Gastrocnemius medialis (tissue), 4 donors: ENCODE measurements at regions not wholly inside any gene's neighbourhood (a gene's known extent, or its start where the extent isn't known, plus 50 kb on each side); places are given as distances from the start of the nearest gene placed in this dataset.

Experiments used
- ATAC-seq, 2 donors: fragments of 150-250 bp; one replicate each; pipeline ENCODE4 v1.9.1; 2016
- DNase-seq, 2 donors: peaks; one replicate each; pipeline ENCODE4 v3.0.0-alpha.2; 2019
- H3K27ac ChIP-seq, 4 donors: fragments of 200-600 bp; sonication (generic); 1 replicate in 1 of 4; 2 replicates in 3 of 4; pipeline ENCODE4 v1.5.1; 2016 to 2018; ENCODE audit warnings: mild to moderate bottlenecking in 2 of 4, moderate library complexity in 1 of 4
- H3K27me3 ChIP-seq, 3 donors: fragments of 200-600 bp; sonication (generic) in 2 of 3; 1 replicate in 1 of 3; 2 replicates in 2 of 3; pipeline versions ENCODE4 v1.5.1 to v1.6.0; 2016 to 2019; ENCODE audit warnings: mild to moderate bottlenecking in 1 of 3, moderate library complexity in 1 of 3
- H3K36me3 ChIP-seq, 2 donors: fragments of 200-600 bp; sonication (generic) in 1 of 2; one replicate each; pipeline ENCODE4 v1.5.1; 2017 to 2018
- H3K4me1 ChIP-seq, 2 donors: fragments of 200-600 bp; sonication (generic) in 1 of 2; one replicate each; pipeline ENCODE4 v1.5.1; 2016 to 2017; ENCODE audit warnings: mild to moderate bottlenecking in 2 of 2
- H3K4me3 ChIP-seq, 4 donors: fragments of 200-600 bp; sonication (generic) in 3 of 4; 1 replicate in 1 of 4; 2 replicates in 3 of 4; pipeline ENCODE4 v1.5.1; 2016 to 2019; ENCODE audit warnings: mild to moderate bottlenecking in 2 of 4
- H3K9me3 ChIP-seq, 3 donors: fragments of 200-600 bp; sonication (generic) in 2 of 3; 1 replicate in 1 of 3; 2 replicates in 2 of 3; pipeline ENCODE4 v1.5.1; 2016 to 2019
- POLR2A ChIP-seq, 2 donors: fragments of 450-650 bp; IDR thresholded peaks; one replicate each; pipeline ENCODE4 v1.6.1; 2017; ENCODE audit warnings: antibody characterized with exemption in 2 of 2, mild to moderate bottlenecking in 2 of 2, moderate library complexity in 2 of 2
- in situ Hi-C, 4 donors: fragments of 200-750 bp; cut with MboI; loops; one replicate each; pipeline versions ENCODE4 v1.15.0 to v1.8.0; 2017; ENCODE audit warnings: low sequenced_read_pairs in 4 of 4
- intact Hi-C: fragments of 100-400 bp; cut with DNase I; formaldehyde crosslinking; loops from one replicate; pipeline ENCODE4 v1.15.1; 2023; ENCODE audit warnings: low total_unique reads
- TF ChIP-seq, protein P1 (sequence below), 5 experiments: fragments of 450-650 bp in 3 of 5; fragments of 200-600 bp in 2 of 5; sonication (generic) in 2 of 5; IDR thresholded peaks in 4 of 5; conservative IDR thresholded peaks in 1 of 5; 1 replicate in 4 of 5; 2 replicates in 1 of 5; pipeline ENCODE4 v1.5.1; 2016 to 2019; ENCODE audit warnings: antibody characterized with exemption in 5 of 5, mild to moderate bottlenecking in 3 of 5, moderate library complexity in 3 of 5

DNA sequence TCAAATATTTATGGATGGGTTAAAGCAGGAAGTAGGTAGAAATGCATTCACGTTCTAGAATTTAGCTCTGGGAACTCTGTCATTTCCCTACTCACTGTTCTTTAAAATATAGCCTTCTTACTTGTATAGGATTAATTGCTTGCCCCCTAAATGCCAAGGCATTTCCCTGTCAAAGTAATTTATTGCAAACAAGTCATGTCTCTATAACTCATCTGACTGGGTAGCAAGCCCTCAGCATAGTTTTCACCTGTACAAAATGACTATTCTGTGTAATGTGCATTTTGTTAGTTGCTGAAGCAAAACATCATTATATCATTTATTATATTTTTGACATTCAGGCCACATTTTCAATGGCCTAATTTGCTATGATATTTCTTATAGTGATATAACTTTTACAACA, 1308.2 kb upstream of the EPHA6 start:
- no peaks in the 10 kb centered on the region for H3K36me3 ChIP-seq
- TF ChIP-seq POLR2A (IDR thresholded peaks at IDR 0.05) = no peak
- TF ChIP-seq, protein P1, sequence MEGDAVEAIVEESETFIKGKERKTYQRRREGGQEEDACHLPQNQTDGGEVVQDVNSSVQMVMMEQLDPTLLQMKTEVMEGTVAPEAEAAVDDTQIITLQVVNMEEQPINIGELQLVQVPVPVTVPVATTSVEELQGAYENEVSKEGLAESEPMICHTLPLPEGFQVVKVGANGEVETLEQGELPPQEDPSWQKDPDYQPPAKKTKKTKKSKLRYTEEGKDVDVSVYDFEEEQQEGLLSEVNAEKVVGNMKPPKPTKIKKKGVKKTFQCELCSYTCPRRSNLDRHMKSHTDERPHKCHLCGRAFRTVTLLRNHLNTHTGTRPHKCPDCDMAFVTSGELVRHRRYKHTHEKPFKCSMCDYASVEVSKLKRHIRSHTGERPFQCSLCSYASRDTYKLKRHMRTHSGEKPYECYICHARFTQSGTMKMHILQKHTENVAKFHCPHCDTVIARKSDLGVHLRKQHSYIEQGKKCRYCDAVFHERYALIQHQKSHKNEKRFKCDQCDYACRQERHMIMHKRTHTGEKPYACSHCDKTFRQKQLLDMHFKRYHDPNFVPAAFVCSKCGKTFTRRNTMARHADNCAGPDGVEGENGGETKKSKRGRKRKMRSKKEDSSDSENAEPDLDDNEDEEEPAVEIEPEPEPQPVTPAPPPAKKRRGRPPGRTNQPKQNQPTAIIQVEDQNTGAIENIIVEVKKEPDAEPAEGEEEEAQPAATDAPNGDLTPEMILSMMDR (IDR thresholded peaks at IDR 0.05 in 4 of 5, conservative IDR thresholded peaks at IDR 0.05 in 1 of 5) = no peak
- no peaks in the 10 kb centered on the region for H3K9me3 ChIP-seq
- in situ Hi-C loops (no loop called here), intact Hi-C loops (no loop called here)
- no peak for ATAC-seq
- no peak overlapping the region for H3K27ac ChIP-seq
- no peaks in the 10 kb centered on the region for H3K27me3 ChIP-seq
- no peak overlapping the region for H3K4me3 ChIP-seq
- no peak for DNase-seq
- H3K4me1 ChIP-seq = no peaks in the 10 kb centered on the region

DNA sequence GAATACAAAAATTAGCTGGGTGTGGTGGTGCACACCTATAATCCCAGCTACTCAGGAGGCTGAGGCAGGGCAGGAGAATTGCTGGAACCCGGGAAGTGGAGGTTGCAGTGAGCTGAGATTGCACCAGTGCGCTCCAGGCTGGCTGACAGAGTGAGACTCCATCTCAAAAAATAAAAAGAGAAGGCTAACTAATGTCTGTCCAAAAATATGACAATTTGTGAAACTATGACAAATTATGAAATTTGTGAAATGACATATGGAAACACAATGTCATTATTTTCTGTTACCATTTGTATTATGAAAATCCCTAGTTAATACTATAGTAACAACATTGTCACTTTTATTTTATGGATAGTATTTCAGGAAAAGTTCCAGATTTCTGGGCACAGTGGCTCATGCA, 1306.3 kb upstream of the EPHA6 start:
- H3K36me3 ChIP-seq = no peaks in the 10 kb centered on the region
- no peaks in the 10 kb centered on the region for H3K4me1 ChIP-seq
- no peaks in the 10 kb centered on the region for H3K27me3 ChIP-seq
- H3K4me3 ChIP-seq = no peak overlapping the region
- TF ChIP-seq POLR2A (IDR thresholded peaks at IDR 0.05) = no peak
- TF ChIP-seq, protein P1 (IDR thresholded peaks at IDR 0.05 in 4 of 5, conservative IDR thresholded peaks at IDR 0.05 in 1 of 5) = no peak
- DNase-seq = no peak
- no peaks in the 10 kb centered on the region for H3K9me3 ChIP-seq
- no peak for ATAC-seq
- in situ Hi-C loops = no loop called here
- intact Hi-C loops = no loop called here
- H3K27ac ChIP-seq = no peak overlapping the region

DNA sequence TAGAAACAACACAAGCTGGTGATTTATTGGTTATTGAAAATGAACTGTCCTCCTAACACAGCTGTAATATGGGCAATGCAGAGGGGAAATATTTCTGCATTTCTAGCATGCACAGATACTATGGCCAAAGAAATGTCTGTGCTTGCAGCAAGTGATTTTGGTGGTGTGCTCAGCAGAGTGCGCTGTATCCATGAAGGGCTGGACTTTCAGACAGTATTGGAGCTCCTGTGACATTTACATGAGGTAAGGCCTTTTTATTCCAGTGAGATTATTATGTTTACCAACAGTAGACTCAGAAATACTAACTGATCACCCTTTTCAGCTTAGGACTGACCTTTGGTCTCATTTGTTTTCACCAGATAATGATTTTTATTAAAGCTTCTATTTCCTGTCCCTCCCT, 1302.6 kb upstream of the EPHA6 start:
- no peak for ATAC-seq
- H3K27me3 ChIP-seq = no peaks in the 10 kb centered on the region
- intact Hi-C loops (no loop called here), in situ Hi-C loops (no loop called here)
- no peaks in the 10 kb centered on the region for H3K4me1 ChIP-seq
- no peak overlapping the region for H3K4me3 ChIP-seq
- no peaks in the 10 kb centered on the region for H3K9me3 ChIP-seq
- no peak overlapping the region for H3K27ac ChIP-seq
- H3K36me3 ChIP-seq = no peaks in the 10 kb centered on the region
- no peak for DNase-seq
- TF ChIP-seq, protein P1 (IDR thresholded peaks at IDR 0.05 in 4 of 5, conservative IDR thresholded peaks at IDR 0.05 in 1 of 5) = no peak
- no peak for TF ChIP-seq POLR2A (IDR thresholded peaks at IDR 0.05)

DNA sequence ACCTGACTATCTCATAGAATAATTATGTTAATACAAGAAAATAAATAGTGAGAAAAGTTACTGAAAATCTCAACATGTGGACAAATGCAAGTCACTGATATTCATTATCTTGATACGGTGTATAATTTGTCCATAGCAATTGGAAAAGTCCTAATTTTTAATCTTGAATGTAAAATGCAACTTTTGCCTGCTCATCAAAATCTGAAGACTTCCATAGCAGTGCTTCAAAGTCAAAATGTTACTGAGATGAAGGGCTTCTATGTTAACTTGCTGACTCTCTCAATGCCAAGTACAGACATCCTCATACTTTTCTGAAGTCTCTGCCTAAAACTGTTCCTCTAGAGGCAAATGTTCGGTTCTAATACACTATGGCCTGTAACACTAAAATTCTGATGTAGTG, 1300.1 kb upstream of the EPHA6 start:
- intact Hi-C loops (no loop called here), in situ Hi-C loops (no loop called here)
- ATAC-seq (no peak), DNase-seq (no peak)
- H3K4me1 ChIP-seq = no peaks in the 10 kb centered on the region
- H3K27me3 ChIP-seq = no peaks in the 10 kb centered on the region
- TF ChIP-seq POLR2A (IDR thresholded peaks at IDR 0.05) = no peak
- TF ChIP-seq, protein P1 (IDR thresholded peaks at IDR 0.05 in 4 of 5, conservative IDR thresholded peaks at IDR 0.05 in 1 of 5) = no peak
- no peak overlapping the region for H3K4me3 ChIP-seq
- no peak overlapping the region for H3K27ac ChIP-seq
- H3K9me3 ChIP-seq = no peaks in the 10 kb centered on the region
- H3K36me3 ChIP-seq = no peaks in the 10 kb centered on the region

DNA sequence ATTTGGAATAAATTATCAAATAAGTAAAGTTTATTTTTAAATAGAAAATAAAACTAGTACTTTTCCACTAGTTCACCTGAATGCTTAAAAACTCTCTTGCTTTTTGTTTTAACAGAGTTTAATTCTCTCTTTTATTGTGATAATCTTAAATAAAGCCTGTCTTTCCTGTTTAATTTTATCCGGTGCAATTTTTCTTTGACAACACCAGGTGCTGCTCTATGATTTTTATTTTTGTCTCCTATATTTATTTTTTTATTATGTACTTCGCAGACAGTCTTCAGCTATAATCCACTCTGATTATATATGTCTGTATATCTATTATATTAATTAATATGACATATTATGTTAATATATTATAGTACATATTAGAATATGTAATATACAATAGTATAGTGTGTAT, 1293.0 kb upstream of the EPHA6 start:
- H3K4me1 ChIP-seq = no peaks in the 10 kb centered on the region
- no peaks in the 10 kb centered on the region for H3K27me3 ChIP-seq
- intact Hi-C loops = no loop called here
- DNase-seq (no peak), ATAC-seq (no peak)
- H3K27ac ChIP-seq = no peak overlapping the region
- in situ Hi-C loops = no loop called here
- no peak for TF ChIP-seq POLR2A (IDR thresholded peaks at IDR 0.05)
- TF ChIP-seq, protein P1 (IDR thresholded peaks at IDR 0.05 in 4 of 5, conservative IDR thresholded peaks at IDR 0.05 in 1 of 5) = no peak
- no peak overlapping the region for H3K4me3 ChIP-seq
- H3K9me3 ChIP-seq = no peaks in the 10 kb centered on the region
- no peaks in the 10 kb centered on the region for H3K36me3 ChIP-seq
